A172 (cell line): ENCODE measurements at regions not wholly inside any gene's neighbourhood (a gene's known extent, or its start where the extent isn't known, plus 50 kb on each side); places are given as distances from the start of the nearest gene placed in this dataset.

Experiments used
- DNase-seq: peaks from one replicate; pipeline ENCODE4 v3.0.0-alpha.2; 2015; ENCODE audit warnings: low spot score

GRCh38 chr12:87841935-87842334 is 187.3 kb downstream of the C12orf50 start:
- DNase-seq = no peak

GRCh38 chr12:87836190-87836589 is 193.0 kb downstream of the C12orf50 start:
- DNase-seq = no peak

- no peak for DNase-seq
Measured at GRCh38 chr12:87828382-87828973, 200.7 kb downstream of the C12orf50 start.

- peak; percentile 86 for DNase-seq
Measured at GRCh38 chr12:87827638-87828264, 201.4 kb downstream of the C12orf50 start.

- no peak for DNase-seq
Measured at GRCh38 chr12:87822923-87823322, 206.3 kb downstream of the C12orf50 start.

GRCh38 chr12:87820524-87821202 is 208.5 kb downstream of the C12orf50 start:
- DNase-seq = peak; percentile 61

- no peak for DNase-seq
Measured at GRCh38 chr12:87818441-87818840, 210.8 kb downstream of the C12orf50 start.

- peak; percentile 15 for DNase-seq
Measured at GRCh38 chr12:87815771-87816585, 213.2 kb downstream of the C12orf50 start.

GRCh38 chr12:87814625-87815024 is 214.6 kb downstream of the C12orf50 start:
- no peak for DNase-seq

GRCh38 chr12:87813476-87814234 is 215.5 kb downstream of the C12orf50 start:
- DNase-seq = peak; percentile 66

- DNase-seq = peak; percentile 42
Measured at GRCh38 chr12:87812681-87813080, 216.5 kb downstream of the C12orf50 start.

GRCh38 chr12:87812030-87812429 is 217.2 kb downstream of the C12orf50 start:
- peak; percentile 18 for DNase-seq

GRCh38 chr12:87809916-87810315 is 219.3 kb downstream of the C12orf50 start:
- no peak for DNase-seq

- DNase-seq = no peak
Measured at GRCh38 chr12:87807086-87807485, 222.1 kb downstream of the C12orf50 start.

GRCh38 chr12:87806310-87806709 is 222.9 kb downstream of the C12orf50 start:
- no peak for DNase-seq

- no peak for DNase-seq
Measured at GRCh38 chr12:87804386-87804785, 224.8 kb downstream of the C12orf50 start.

- no peak for DNase-seq
Measured at GRCh38 chr12:87802721-87803011, 226.5 kb downstream of the C12orf50 start.

GRCh38 chr12:87801860-87802720 is 227.1 kb downstream of the C12orf50 start:
- DNase-seq = no peak

GRCh38 chr12:87796961-87797516 is 232.2 kb downstream of the C12orf50 start:
- no peak for DNase-seq

- no peak for DNase-seq
Measured at GRCh38 chr12:87795555-87795954, 233.6 kb downstream of the C12orf50 start.
